SK-N-SH treated with all-trans-retinoic acid at 6 μM for 48 hours (cell line): ENCODE measurements at regions not wholly inside any gene's neighbourhood (a gene's known extent, or its start where the extent isn't known, plus 50 kb on each side); places are given as distances from the start of the nearest gene placed in this dataset.

ENCODE experiments used
- ATAC-seq: fragments of 200-7000 bp; cut with Tn5 transposase; 3 replicates; pipeline ENCODE4 v1.9.1; 2020; ENCODE audit warnings: mild to moderate bottlenecking, moderate library complexity
- ARNTL ChIP-seq: fragments of 450-650 bp; formaldehyde crosslinking; IDR thresholded peaks from 2 replicates; pipeline ENCODE4 v1.5.0; 2020; ENCODE audit warnings: low read depth, mild to moderate bottlenecking, moderate library complexity, borderline replicate concordance
- BACH2 ChIP-seq: fragments of 250-450 bp; sonication (Bioruptor Pico); IDR thresholded peaks from 2 replicates; pipeline ENCODE4 v1.9.0; 2021; ENCODE audit warnings: mild to moderate bottlenecking, borderline replicate concordance
- CREB5 ChIP-seq: fragments of 250-450 bp; sonication (Bioruptor Pico); IDR thresholded peaks from 2 replicates; pipeline ENCODE4 v1.5.1; 2020; ENCODE audit warnings: low read depth, mild to moderate bottlenecking, moderate library complexity
- CSDC2 ChIP-seq: fragments of 250-450 bp; sonication (Bioruptor Pico); IDR thresholded peaks from 2 replicates; pipeline ENCODE4 v1.5.0; 2020; ENCODE audit warnings: mild to moderate bottlenecking, moderate library complexity
- ESRRG ChIP-seq: fragments of 250-450 bp; sonication (Bioruptor Pico); IDR thresholded peaks from 2 replicates; pipeline ENCODE4 v1.6.1; 2021; ENCODE audit warnings: mild to moderate bottlenecking
- GLIS3 ChIP-seq: fragments of 250-450 bp; sonication (Bioruptor Pico); IDR thresholded peaks from 2 replicates; pipeline ENCODE4 v1.5.0; 2020; ENCODE audit warnings: mild to moderate bottlenecking, moderate library complexity
- ISL1 ChIP-seq: fragments of 250-450 bp; sonication (Bioruptor Pico); IDR thresholded peaks from 2 replicates; pipeline ENCODE4 v2.1.2; 2022; ENCODE audit warnings: mild to moderate bottlenecking, moderate library complexity
- OSR1 ChIP-seq: fragments of 250-450 bp; sonication (Bioruptor Pico); IDR thresholded peaks from 2 replicates; pipeline ENCODE4 v1.8.0; 2022; ENCODE audit warnings: moderate library complexity, mild to moderate bottlenecking, inconsistent platforms
- POU6F1 ChIP-seq: fragments of 250-450 bp; sonication (Bioruptor Pico); IDR thresholded peaks from 2 replicates; pipeline ENCODE4 v1.8.0; 2021; ENCODE audit warnings: low read depth, mild to moderate bottlenecking, moderate library complexity, borderline replicate concordance
- PPARA ChIP-seq: fragments of 250-450 bp; sonication (Bioruptor Pico); IDR thresholded peaks from 2 replicates; pipeline ENCODE4 v1.5.0; 2020; ENCODE audit warnings: mild to moderate bottlenecking, borderline replicate concordance
- RARB ChIP-seq: fragments of 250-450 bp; sonication (Bioruptor Pico); IDR thresholded peaks from 2 replicates; pipeline ENCODE4 v1.8.0; 2021; ENCODE audit warnings: mild to moderate bottlenecking, moderate library complexity
- SNAI2 ChIP-seq: fragments of 250-450 bp; sonication (Bioruptor Pico); IDR thresholded peaks from 2 replicates; pipeline ENCODE4 v1.5.0; 2020; ENCODE audit warnings: mild to moderate bottlenecking, moderate library complexity
- TCF4 ChIP-seq: fragments of 250-450 bp; sonication (Bioruptor Pico); IDR thresholded peaks from 2 replicates; pipeline ENCODE4 v1.8.0; 2021; ENCODE audit warnings: mild to moderate bottlenecking, moderate library complexity, borderline replicate concordance
- TOX ChIP-seq: fragments of 250-450 bp; sonication (Bioruptor Pico); IDR thresholded peaks from 2 replicates; pipeline ENCODE4 v1.8.0; 2021; ENCODE audit warnings: mild to moderate bottlenecking, moderate library complexity, borderline replicate concordance
- TSHZ2 ChIP-seq: fragments of 250-450 bp; sonication (Bioruptor Pico); IDR thresholded peaks from 2 replicates; pipeline ENCODE4 v1.5.0; 2020; ENCODE audit warnings: mild to moderate bottlenecking, moderate library complexity
- ZC3H10 ChIP-seq: fragments of 250-450 bp; sonication (Bioruptor Pico); IDR thresholded peaks from 2 replicates; pipeline ENCODE4 v1.5.1; 2021; ENCODE audit warnings: mild to moderate bottlenecking, moderate library complexity
- ZFP3 ChIP-seq: fragments of 250-450 bp; sonication (Bioruptor Pico); IDR thresholded peaks from 2 replicates; pipeline ENCODE4 v1.5.0; 2020; ENCODE audit warnings: mild to moderate bottlenecking, moderate library complexity
- ZFP30 ChIP-seq: fragments of 450-650 bp; formaldehyde crosslinking; IDR thresholded peaks from 2 replicates; pipeline ENCODE4 v1.5.0; 2022; ENCODE audit warnings: mild to moderate bottlenecking, moderate library complexity
- ZNF565 ChIP-seq: fragments of 450-650 bp; formaldehyde crosslinking; conservative IDR thresholded peaks from 2 replicates; pipeline ENCODE4 v1.5.0; 2020; ENCODE audit warnings: low read depth, mild to moderate bottlenecking, moderate library complexity
- ZNF70 ChIP-seq: fragments of 450-650 bp; formaldehyde crosslinking; IDR thresholded peaks from 2 replicates; pipeline ENCODE4 v1.5.0; 2020; ENCODE audit warnings: mild to moderate bottlenecking, moderate library complexity
- ZNF8 ChIP-seq: fragments of 450-650 bp; formaldehyde crosslinking; IDR thresholded peaks from 2 replicates; pipeline ENCODE4 v1.5.0; 2020; ENCODE audit warnings: mild to moderate bottlenecking, moderate library complexity
- TF ChIP-seq, protein P1 (sequence below): fragments of 250-450 bp; sonication (Bioruptor Pico); IDR thresholded peaks from 2 replicates; pipeline ENCODE4 v1.8.0; 2020; ENCODE audit warnings: mild to moderate bottlenecking, moderate library complexity, borderline replicate concordance

GRCh38 chr3:162436826-162437225, 940.2 kb downstream of the OTOL1 start:
- no peak for ATAC-seq

DNA sequence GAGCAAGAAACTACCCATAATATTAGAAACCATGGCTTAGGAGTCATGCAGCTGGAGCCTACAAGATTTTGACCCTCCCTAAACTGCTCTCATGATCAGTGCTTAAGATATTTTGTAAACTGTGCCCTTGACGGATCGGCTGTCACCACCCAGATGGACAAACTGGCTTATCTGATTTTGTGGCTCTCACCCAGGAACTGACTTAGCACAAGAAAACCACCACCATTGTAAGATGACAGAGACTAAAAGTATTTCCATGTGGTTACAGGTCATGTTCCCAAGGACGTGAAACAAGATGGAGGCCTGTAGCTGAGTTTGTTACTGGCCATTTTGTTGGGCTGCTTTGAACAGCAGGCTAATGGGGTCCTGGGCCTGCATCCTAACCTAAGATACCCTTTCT, 940.9 kb downstream of the OTOL1 start:
- ATAC-seq: no peak
- TF ChIP-seq ZNF70 (CRISPR knock-in tag): no peak
- no peak for TF ChIP-seq OSR1 (CRISPR knock-in tag)
- no peak for TF ChIP-seq SNAI2
- TF ChIP-seq ZC3H10 (CRISPR knock-in tag): no peak
- no peak for TF ChIP-seq TOX
- no peak for TF ChIP-seq ZNF565 (CRISPR knock-in tag)
- TF ChIP-seq ZNF8 (CRISPR knock-in tag): no peak
- no peak for TF ChIP-seq PPARA (CRISPR knock-in tag)

More at GRCh38 chr3:162436826-162437225, 940.2 kb downstream of the OTOL1 start:
- TF ChIP-seq TSHZ2: no peak
- no peak for TF ChIP-seq CSDC2 (CRISPR knock-in tag)
- TF ChIP-seq, protein P1, sequence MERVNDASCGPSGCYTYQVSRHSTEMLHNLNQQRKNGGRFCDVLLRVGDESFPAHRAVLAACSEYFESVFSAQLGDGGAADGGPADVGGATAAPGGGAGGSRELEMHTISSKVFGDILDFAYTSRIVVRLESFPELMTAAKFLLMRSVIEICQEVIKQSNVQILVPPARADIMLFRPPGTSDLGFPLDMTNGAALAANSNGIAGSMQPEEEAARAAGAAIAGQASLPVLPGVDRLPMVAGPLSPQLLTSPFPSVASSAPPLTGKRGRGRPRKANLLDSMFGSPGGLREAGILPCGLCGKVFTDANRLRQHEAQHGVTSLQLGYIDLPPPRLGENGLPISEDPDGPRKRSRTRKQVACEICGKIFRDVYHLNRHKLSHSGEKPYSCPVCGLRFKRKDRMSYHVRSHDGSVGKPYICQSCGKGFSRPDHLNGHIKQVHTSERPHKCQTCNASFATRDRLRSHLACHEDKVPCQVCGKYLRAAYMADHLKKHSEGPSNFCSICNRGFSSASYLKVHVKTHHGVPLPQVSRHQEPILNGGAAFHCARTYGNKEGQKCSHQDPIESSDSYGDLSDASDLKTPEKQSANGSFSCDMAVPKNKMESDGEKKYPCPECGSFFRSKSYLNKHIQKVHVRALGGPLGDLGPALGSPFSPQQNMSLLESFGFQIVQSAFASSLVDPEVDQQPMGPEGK (CRISPR knock-in tag): no peak
- no peak for TF ChIP-seq SNAI2
- no peak for TF ChIP-seq BACH2 (CRISPR knock-in tag)
- TF ChIP-seq TOX: no peak
- TF ChIP-seq TCF4: no peak
- TF ChIP-seq ZFP3 (CRISPR knock-in tag): no peak
- no peak for TF ChIP-seq RARB (CRISPR knock-in tag)
- no peak for TF ChIP-seq ZFP30 (CRISPR knock-in tag)
- no peak for TF ChIP-seq ZNF8 (CRISPR knock-in tag)
- TF ChIP-seq GLIS3: no peak
- no peak for TF ChIP-seq ARNTL (CRISPR knock-in tag)
- no peak for TF ChIP-seq ESRRG (CRISPR knock-in tag)
- no peak for TF ChIP-seq ZNF565 (CRISPR knock-in tag)
- no peak for TF ChIP-seq CREB5
- TF ChIP-seq ZNF70 (CRISPR knock-in tag): no peak

- no peak for ATAC-seq
- TF ChIP-seq TOX: no peak
- TF ChIP-seq, protein P1 (CRISPR knock-in tag): no peak
- no peak for TF ChIP-seq ZC3H10 (CRISPR knock-in tag)
- no peak for TF ChIP-seq TSHZ2
- TF ChIP-seq ISL1: no peak
- no peak for TF ChIP-seq RARB (CRISPR knock-in tag)
- no peak for TF ChIP-seq BACH2 (CRISPR knock-in tag)
- TF ChIP-seq CSDC2 (CRISPR knock-in tag): no peak
- TF ChIP-seq POU6F1 (CRISPR knock-in tag): no peak
- TF ChIP-seq CREB5: no peak
- TF ChIP-seq ZNF565 (CRISPR knock-in tag): no peak
- no peak for TF ChIP-seq GLIS3
- no peak for TF ChIP-seq OSR1 (CRISPR knock-in tag)
- TF ChIP-seq ESRRG (CRISPR knock-in tag): no peak
These were observed 945.1 kb downstream of the OTOL1 start for GRCh38 chr3:162441716-162442115.
